Fibroblast of lung (primary cell): ENCODE measurements at regions not wholly inside any gene's neighbourhood (a gene's known extent, or its start where the extent isn't known, plus 50 kb on each side); places are given as distances from the start of the nearest gene placed in this dataset.
A peak's percentile ranks its signal among the peaks of the same experiment; 100 is the strongest.

Source experiments
- DNase-seq, 2 donors: peaks; one replicate each; pipeline versions ENCODE4 v3.0.0 to v3.0.0-alpha.2; 2010; ENCODE audit warnings: low read depth in 2 of 2
- H2AFZ ChIP-seq: 2 replicates; pipeline ENCODE4 v1.5.1; 2012; ENCODE audit warnings: low read length, control low read depth, inconsistent platforms
- H3K27ac ChIP-seq: 2 replicates; pipeline ENCODE4 v1.5.1; 2011; ENCODE audit warnings: low read length, control low read depth; ENCODE audit not compliant: insufficient read depth
- H3K27me3 ChIP-seq: 2 replicates; pipeline ENCODE4 v1.5.1; 2011; ENCODE audit warnings: mild to moderate bottlenecking, low read length; ENCODE audit not compliant: control insufficient read depth, insufficient read depth
- H3K36me3 ChIP-seq: 2 replicates; pipeline ENCODE4 v1.5.1; 2011; ENCODE audit warnings: low read length; ENCODE audit not compliant: control insufficient read depth, insufficient read depth
- H3K4me1 ChIP-seq: 2 replicates; pipeline ENCODE4 v1.5.1; 2011; ENCODE audit warnings: low read length; ENCODE audit not compliant: control insufficient read depth, insufficient read depth; ENCODE audit errors: extremely low read depth
- H3K4me2 ChIP-seq: 2 replicates; pipeline ENCODE4 v1.5.1; 2011; ENCODE audit warnings: low read length, control low read depth; ENCODE audit not compliant: insufficient read depth; ENCODE audit errors: extremely low read depth
- H3K4me3 ChIP-seq, 4 experiments: fragments of 200-600 bp in 1 of 4; sonication (generic) in 1 of 4; replicated peaks in 1 of 4; 2 replicates each; pipeline ENCODE4 v1.5.1; 2011 to 2016; ENCODE audit warnings: low read length in 4 of 4, low read depth in 3 of 4, mild to moderate bottlenecking in 3 of 4, control low read depth in 2 of 4, inconsistent platforms in 1 of 4, mixed read lengths in 1 of 4; ENCODE audit not compliant: insufficient read depth in 1 of 4; ENCODE audit errors: control extremely low read depth in 1 of 4
- H3K79me2 ChIP-seq: 2 replicates; pipeline ENCODE4 v1.5.1; 2012; ENCODE audit warnings: mild to moderate bottlenecking, low read length, inconsistent platforms; ENCODE audit not compliant: control insufficient read depth, insufficient read depth
- H3K9ac ChIP-seq: 2 replicates; pipeline ENCODE4 v1.5.1; 2011; ENCODE audit warnings: mild to moderate bottlenecking, low read length, control low read depth; ENCODE audit not compliant: insufficient read depth
- H3K9me3 ChIP-seq: 2 replicates; pipeline ENCODE4 v1.5.1; 2012; ENCODE audit warnings: low read depth, low read length; ENCODE audit not compliant: control insufficient read depth, insufficient read depth
- H4K20me1 ChIP-seq: 2 replicates; pipeline ENCODE4 v1.5.1; 2011; ENCODE audit warnings: low read length; ENCODE audit not compliant: control insufficient read depth, insufficient read depth; ENCODE audit errors: extremely low read depth
- CTCF ChIP-seq, 2 donors: IDR thresholded peaks in 1 of 2; conservative IDR thresholded peaks in 1 of 2; 1 replicate in 1 of 2; 2 replicates in 1 of 2; pipeline ENCODE4 v1.5.1; 2011 to 2012; ENCODE audit warnings: low read length in 2 of 2, control low read depth in 1 of 2, inconsistent platforms in 1 of 2, low read depth in 1 of 2, mild to moderate bottlenecking in 1 of 2
- EZH2 ChIP-seq: IDR thresholded peaks from 2 replicates; pipeline ENCODE4 v1.5.1; 2012; ENCODE audit warnings: low read length, control low read depth, mild to moderate bottlenecking; ENCODE audit errors: missing control alignments

GRCh38 chr2:116490511-116491145 is 1323.9 kb upstream of the DDX18 start:
- no peaks in the 10 kb centered on the region for H3K36me3 ChIP-seq
- no peaks in the 10 kb centered on the region for H3K4me1 ChIP-seq
- no peak overlapping the region for H2AFZ ChIP-seq
- H3K27me3 ChIP-seq = no peaks in the 10 kb centered on the region
- no peak overlapping the region for H3K4me3 ChIP-seq
- H3K27ac ChIP-seq = no peak overlapping the region
- no peak overlapping the region for H3K4me2 ChIP-seq
- no peaks in the 10 kb centered on the region for H3K9me3 ChIP-seq
- H4K20me1 ChIP-seq = no peaks in the 10 kb centered on the region
- no peaks in the 10 kb centered on the region for H3K79me2 ChIP-seq
- DNase-seq = peak in 1 of 2 donors; percentile 54
- no peak overlapping the region for H3K9ac ChIP-seq
- TF ChIP-seq EZH2 = no peak
- TF ChIP-seq CTCF (conservative IDR thresholded peaks at IDR 0.05 in 1 of 2, IDR thresholded peaks at IDR 0.05 in 1 of 2; ENCODE audit: low read depth in 1 of 2, low read length in 2 of 2) = no peak

GRCh38 chr2:116491292-116491691 is 1323.2 kb upstream of the DDX18 start:
- no peak overlapping the region for H3K27ac ChIP-seq
- no peaks in the 10 kb centered on the region for H3K36me3 ChIP-seq
- no peaks in the 10 kb centered on the region for H4K20me1 ChIP-seq
- no peak overlapping the region for H3K4me3 ChIP-seq
- no peaks in the 10 kb centered on the region for H3K27me3 ChIP-seq
- no peak overlapping the region for H3K4me2 ChIP-seq
- no peak overlapping the region for H3K9ac ChIP-seq
- DNase-seq = no peak
- H3K79me2 ChIP-seq = no peaks in the 10 kb centered on the region
- no peaks in the 10 kb centered on the region for H3K4me1 ChIP-seq
- no peaks in the 10 kb centered on the region for H3K9me3 ChIP-seq
- H2AFZ ChIP-seq = no peak overlapping the region
- TF ChIP-seq EZH2 = no peak
- TF ChIP-seq CTCF (conservative IDR thresholded peaks at IDR 0.05 in 1 of 2, IDR thresholded peaks at IDR 0.05 in 1 of 2; ENCODE audit: low read depth in 1 of 2, low read length in 2 of 2) = no peak

GRCh38 chr2:116499389-116499788 is 1315.1 kb upstream of the DDX18 start:
- no peak overlapping the region for H3K4me2 ChIP-seq
- H3K4me3 ChIP-seq = no peak overlapping the region
- H3K9me3 ChIP-seq = no peaks in the 10 kb centered on the region

More at GRCh38 chr2:116499389-116499788, 1315.1 kb upstream of the DDX18 start:
- no peaks in the 10 kb centered on the region for H4K20me1 ChIP-seq
- H3K27me3 ChIP-seq = no peaks in the 10 kb centered on the region
- H3K27ac ChIP-seq = no peak overlapping the region
- no peaks in the 10 kb centered on the region for H3K4me1 ChIP-seq
- H3K9ac ChIP-seq = no peak overlapping the region
- no peaks in the 10 kb centered on the region for H3K79me2 ChIP-seq
- no peaks in the 10 kb centered on the region for H3K36me3 ChIP-seq
- TF ChIP-seq CTCF (conservative IDR thresholded peaks at IDR 0.05 in 1 of 2, IDR thresholded peaks at IDR 0.05 in 1 of 2; ENCODE audit: low read depth in 1 of 2, low read length in 2 of 2) (no peak), EZH2 (no peak)
- H2AFZ ChIP-seq = no peak overlapping the region
- no peak for DNase-seq
